PC-3 (cell line): ENCODE measurements at regions not wholly inside any gene's neighbourhood (a gene's known extent, or its start where the extent isn't known, plus 50 kb on each side); places are given as distances from the start of the nearest gene placed in this dataset.

Experiments
- EZH2phosphoT487 ChIP-seq: fragments of 300-600 bp; sonication (generic); IDR thresholded peaks from 2 replicates; pipeline ENCODE4 v1.6.1; 2018; ENCODE audit warnings: mild to moderate bottlenecking, antibody characterized with exemption, low read length, borderline replicate concordance
- TF ChIP-seq, protein P1 (sequence below): fragments of 300-600 bp; sonication (generic); conservative IDR thresholded peaks from 2 replicates; pipeline ENCODE4 v1.5.1; 2017; ENCODE audit warnings: antibody characterized with exemption, low read depth, mild to moderate bottlenecking, low read length

DNA sequence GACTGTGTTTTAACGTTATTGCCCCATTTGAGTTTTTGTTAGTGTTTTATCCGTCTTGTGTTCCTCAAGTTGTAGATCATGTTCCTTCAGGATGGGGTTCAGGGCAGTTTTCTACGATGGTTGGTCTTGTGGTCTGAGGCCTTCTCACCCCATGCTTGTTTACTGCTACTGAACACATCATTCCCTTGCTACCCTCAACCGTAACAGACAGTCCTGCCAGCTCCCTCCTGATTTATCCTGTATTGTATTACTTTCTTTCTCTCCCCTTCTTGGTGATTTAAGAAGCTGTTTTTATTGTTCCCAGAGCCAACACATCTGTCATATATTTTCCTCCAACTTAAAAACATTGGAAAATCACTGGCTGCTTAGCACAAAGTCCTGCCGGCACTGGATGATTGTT is 719.8 kb downstream of the INHBA start:
- TF ChIP-seq, protein P1, sequence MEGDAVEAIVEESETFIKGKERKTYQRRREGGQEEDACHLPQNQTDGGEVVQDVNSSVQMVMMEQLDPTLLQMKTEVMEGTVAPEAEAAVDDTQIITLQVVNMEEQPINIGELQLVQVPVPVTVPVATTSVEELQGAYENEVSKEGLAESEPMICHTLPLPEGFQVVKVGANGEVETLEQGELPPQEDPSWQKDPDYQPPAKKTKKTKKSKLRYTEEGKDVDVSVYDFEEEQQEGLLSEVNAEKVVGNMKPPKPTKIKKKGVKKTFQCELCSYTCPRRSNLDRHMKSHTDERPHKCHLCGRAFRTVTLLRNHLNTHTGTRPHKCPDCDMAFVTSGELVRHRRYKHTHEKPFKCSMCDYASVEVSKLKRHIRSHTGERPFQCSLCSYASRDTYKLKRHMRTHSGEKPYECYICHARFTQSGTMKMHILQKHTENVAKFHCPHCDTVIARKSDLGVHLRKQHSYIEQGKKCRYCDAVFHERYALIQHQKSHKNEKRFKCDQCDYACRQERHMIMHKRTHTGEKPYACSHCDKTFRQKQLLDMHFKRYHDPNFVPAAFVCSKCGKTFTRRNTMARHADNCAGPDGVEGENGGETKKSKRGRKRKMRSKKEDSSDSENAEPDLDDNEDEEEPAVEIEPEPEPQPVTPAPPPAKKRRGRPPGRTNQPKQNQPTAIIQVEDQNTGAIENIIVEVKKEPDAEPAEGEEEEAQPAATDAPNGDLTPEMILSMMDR = no peak
- TF ChIP-seq EZH2phosphoT487 = no peak
